MM.1S (cell line): ENCODE measurements at regions not wholly inside any gene's neighbourhood (a gene's known extent, or its start where the extent isn't known, plus 50 kb on each side); places are given as distances from the start of the nearest gene placed in this dataset.

Experiments used
- EZH2 ChIP-seq: fragments of 300-600 bp; sonication (generic); optimal IDR thresholded peaks from 2 replicates; pipeline ENCODE3; 2017; ENCODE audit warnings: low read depth, mild to moderate bottlenecking, antibody characterized with exemption, low read length, mixed read lengths
- TF ChIP-seq, protein P1 (sequence below): fragments of 300-600 bp; sonication (generic); IDR thresholded peaks from 2 replicates; pipeline ENCODE4 v1.5.1; 2016; ENCODE audit warnings: antibody characterized with exemption, low read length, mixed read lengths

DNA sequence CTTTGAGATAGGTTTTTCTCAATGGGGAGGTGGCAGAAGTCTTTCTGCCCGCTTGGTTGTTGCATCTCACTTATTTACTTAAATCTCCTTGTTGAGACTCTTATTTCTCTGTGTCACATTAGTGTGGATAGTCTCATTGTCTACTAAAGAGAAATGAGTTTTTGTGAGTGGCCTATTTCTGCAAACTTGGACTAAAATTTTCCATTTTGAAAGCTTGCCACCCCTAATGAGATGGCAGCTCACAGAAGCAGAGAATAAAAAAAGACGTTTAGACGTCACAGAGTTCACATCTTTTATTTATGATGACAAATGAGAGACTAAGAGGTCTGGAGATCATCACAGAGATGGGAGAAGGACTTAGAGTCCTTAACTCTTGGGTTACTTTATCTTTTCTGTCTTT is 262.7 kb upstream of the PHYHIPL start:
- TF ChIP-seq, protein P1, sequence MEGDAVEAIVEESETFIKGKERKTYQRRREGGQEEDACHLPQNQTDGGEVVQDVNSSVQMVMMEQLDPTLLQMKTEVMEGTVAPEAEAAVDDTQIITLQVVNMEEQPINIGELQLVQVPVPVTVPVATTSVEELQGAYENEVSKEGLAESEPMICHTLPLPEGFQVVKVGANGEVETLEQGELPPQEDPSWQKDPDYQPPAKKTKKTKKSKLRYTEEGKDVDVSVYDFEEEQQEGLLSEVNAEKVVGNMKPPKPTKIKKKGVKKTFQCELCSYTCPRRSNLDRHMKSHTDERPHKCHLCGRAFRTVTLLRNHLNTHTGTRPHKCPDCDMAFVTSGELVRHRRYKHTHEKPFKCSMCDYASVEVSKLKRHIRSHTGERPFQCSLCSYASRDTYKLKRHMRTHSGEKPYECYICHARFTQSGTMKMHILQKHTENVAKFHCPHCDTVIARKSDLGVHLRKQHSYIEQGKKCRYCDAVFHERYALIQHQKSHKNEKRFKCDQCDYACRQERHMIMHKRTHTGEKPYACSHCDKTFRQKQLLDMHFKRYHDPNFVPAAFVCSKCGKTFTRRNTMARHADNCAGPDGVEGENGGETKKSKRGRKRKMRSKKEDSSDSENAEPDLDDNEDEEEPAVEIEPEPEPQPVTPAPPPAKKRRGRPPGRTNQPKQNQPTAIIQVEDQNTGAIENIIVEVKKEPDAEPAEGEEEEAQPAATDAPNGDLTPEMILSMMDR = no peak
- TF ChIP-seq EZH2 = no peak
